Trophoblast cell (in vitro differentiated cells and primary cell): ENCODE measurements at regions not wholly inside any gene's neighbourhood (a gene's known extent, or its start where the extent isn't known, plus 50 kb on each side); places are given as distances from the start of the nearest gene placed in this dataset.

Experiments used
- DNase-seq, 2 donors: peaks; one replicate each; pipeline ENCODE4 v3.0.0-alpha.2; 2016
- H2AFZ ChIP-seq: 2 replicates; pipeline ENCODE4 v1.6.1; 2013; ENCODE audit warnings: low read length, moderate library complexity, mild to moderate bottlenecking; ENCODE audit not compliant: insufficient read depth, poor library complexity
- H2AK5ac ChIP-seq: 2 replicates; pipeline ENCODE4 v1.6.1; 2013; ENCODE audit warnings: mild to moderate bottlenecking, low read length
- H2BK120ac ChIP-seq: 2 replicates; pipeline ENCODE4 v1.6.1; 2013; ENCODE audit warnings: low read length, mild to moderate bottlenecking, moderate library complexity; ENCODE audit not compliant: insufficient read depth, poor library complexity
- H2BK12ac ChIP-seq: 2 replicates; pipeline ENCODE4 v1.6.1; 2013; ENCODE audit warnings: mild to moderate bottlenecking, low read length, moderate library complexity
- H2BK5ac ChIP-seq: 2 replicates; pipeline ENCODE4 v1.6.1; 2013; ENCODE audit warnings: low read length, low read depth, moderate library complexity, mild to moderate bottlenecking; ENCODE audit not compliant: poor library complexity
- H3K14ac ChIP-seq: 2 replicates; pipeline ENCODE4 v1.6.1; 2013; ENCODE audit warnings: mild to moderate bottlenecking, low read length
- H3K18ac ChIP-seq: 2 replicates; pipeline ENCODE4 v1.6.1; 2013; ENCODE audit warnings: mild to moderate bottlenecking, low read length
- H3K23ac ChIP-seq: 2 replicates; pipeline ENCODE4 v1.6.1; 2013; ENCODE audit warnings: low read length
- H3K27ac ChIP-seq: 2 replicates; pipeline ENCODE4 v1.5.1; 2013; ENCODE audit warnings: low read depth, mild to moderate bottlenecking, inconsistent platforms, low read length, moderate library complexity
- H3K27me3 ChIP-seq: 2 replicates; pipeline ENCODE4 v1.6.1; 2013; ENCODE audit warnings: inconsistent platforms, mild to moderate bottlenecking, low read length, moderate library complexity; ENCODE audit not compliant: insufficient read depth
- H3K36me3 ChIP-seq, 2 experiments: 1 replicate in 1 of 2; 2 replicates in 1 of 2; pipeline ENCODE4 v1.6.1; 2013; ENCODE audit warnings: low read length in 2 of 2, mild to moderate bottlenecking in 2 of 2, moderate library complexity in 1 of 2; ENCODE audit not compliant: insufficient read depth in 2 of 2, control insufficient read depth in 1 of 2
- H3K4ac ChIP-seq: 2 replicates; pipeline ENCODE4 v1.6.1; 2013; ENCODE audit warnings: low read depth, mild to moderate bottlenecking, low read length, moderate library complexity
- H3K4me1 ChIP-seq, 2 experiments: 1 replicate in 1 of 2; 2 replicates in 1 of 2; pipeline ENCODE4 v1.6.1; 2013; ENCODE audit warnings: low read length in 2 of 2, mild to moderate bottlenecking in 2 of 2, moderate library complexity in 1 of 2; ENCODE audit not compliant: insufficient read depth in 2 of 2, control insufficient read depth in 1 of 2
- H3K4me2 ChIP-seq: 2 replicates; pipeline ENCODE4 v1.6.1; 2013; ENCODE audit warnings: inconsistent platforms, mild to moderate bottlenecking, low read length, moderate library complexity
- H3K4me3 ChIP-seq: 2 replicates; pipeline ENCODE4 v1.5.1; 2013; ENCODE audit warnings: mild to moderate bottlenecking, low read depth, low read length, inconsistent platforms
- H3K79me1 ChIP-seq: one replicate; pipeline ENCODE4 v1.6.1; 2013; ENCODE audit warnings: low read length
- H3K79me2 ChIP-seq: 2 replicates; pipeline ENCODE4 v1.6.1; 2013; ENCODE audit warnings: low read length, mild to moderate bottlenecking; ENCODE audit not compliant: control insufficient read depth, insufficient read depth, poor library complexity
- H3K9ac ChIP-seq: 2 replicates; pipeline ENCODE4 v1.6.1; 2013; ENCODE audit warnings: mild to moderate bottlenecking, low read length
- H3K9me3 ChIP-seq: 2 replicates; pipeline ENCODE4 v1.6.1; 2013; ENCODE audit warnings: low read depth, mild to moderate bottlenecking, control low read depth, inconsistent platforms, low read length; ENCODE audit not compliant: insufficient read depth
- H4K12ac ChIP-seq: 2 replicates; pipeline ENCODE4 v1.6.1; 2013; ENCODE audit warnings: low read depth, mild to moderate bottlenecking, low read length, moderate library complexity
- H4K8ac ChIP-seq: 2 replicates; pipeline ENCODE4 v1.6.1; 2013; ENCODE audit warnings: low read depth, mild to moderate bottlenecking, low read length, moderate library complexity
- H4K91ac ChIP-seq: one replicate; pipeline ENCODE4 v1.6.1; 2013; ENCODE audit warnings: low read depth, mild to moderate bottlenecking, low read length, moderate library complexity
- WGBS: extraction: QIAGEN DNeasy Blood & Tissue Kit; methylation state at CpG from one replicate; pipeline ENCODE4 v1.1.7; 2013; ENCODE audit warnings: missing lambda C conversion rate; ENCODE audit not compliant: insufficient read length, insufficient coverage; ENCODE audit errors: extremely low coverage; 5-methylcytosine and 5-hydroxymethylcytosine counted together

DNA sequence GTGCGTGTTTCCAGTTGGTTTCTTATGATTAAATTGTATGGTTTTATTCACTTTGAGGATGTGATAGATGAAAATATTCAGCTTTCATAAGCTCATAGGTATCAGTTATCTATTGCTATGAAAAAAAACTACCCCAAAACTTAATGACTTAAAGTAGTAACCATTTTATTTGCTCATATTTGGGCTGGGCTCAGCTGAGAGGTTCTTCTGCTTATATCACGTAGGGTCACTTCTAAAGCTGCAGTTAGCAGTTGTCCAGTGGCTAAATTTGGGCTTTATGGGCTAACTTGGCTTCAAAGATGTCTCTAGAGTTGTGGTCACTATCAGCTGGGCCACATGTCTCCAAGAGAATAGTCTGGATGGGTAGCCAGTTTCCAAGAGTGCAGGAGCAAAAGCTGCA, 206.4 kb upstream of the LYPLAL1 start:
- Histone ChIP-seq H3K4me1 (no peaks in the 10 kb centered on the region), H3K4ac (no peak overlapping the region), H3K79me2 (no peaks in the 10 kb centered on the region), H3K4me2 (no peak overlapping the region), H3K9ac (no peak overlapping the region), H3K79me1 (no peaks in the 10 kb centered on the region), H3K36me3 (no peaks in the 10 kb centered on the region), H4K12ac (no peak overlapping the region), H2BK120ac (no peak overlapping the region), H3K4me3 (no peak overlapping the region), H2BK12ac (peak overlapping the region; percentile 60), H2AK5ac (no peak overlapping the region), H3K23ac (no peak overlapping the region), H3K14ac (no peak overlapping the region), H3K27me3 (no peaks in the 10 kb centered on the region), H4K8ac (no peak overlapping the region), H2AFZ (no peak overlapping the region), H3K18ac (no peak overlapping the region), H4K91ac (no peak overlapping the region), H2BK5ac (no peak overlapping the region), H3K27ac (no peak overlapping the region), H3K9me3 (no peaks in the 10 kb centered on the region)
- DNase-seq: no peak
- no CpG with 5 or more reads among the region's 2 CpGs for WGBS

DNA sequence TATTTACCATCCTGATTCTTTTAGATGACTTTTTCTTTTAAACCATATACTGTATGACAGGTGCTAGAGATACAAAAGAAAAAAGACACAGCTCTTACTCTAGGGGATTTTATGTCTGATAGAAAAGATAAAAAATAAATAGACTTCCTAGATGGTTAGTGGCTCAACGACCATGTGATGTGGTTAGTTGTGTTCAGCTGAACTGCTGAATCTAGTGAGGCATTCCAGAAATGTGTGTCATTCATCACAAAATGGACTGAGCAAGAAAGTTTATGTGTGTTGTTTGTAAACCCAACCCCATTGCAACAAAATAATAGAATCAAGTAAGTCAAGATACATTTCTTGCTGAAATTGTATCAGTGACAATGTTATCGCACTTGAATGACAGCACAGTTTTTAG, 205.8 kb upstream of the LYPLAL1 start:
- no peak overlapping the region for H4K8ac ChIP-seq
- H3K79me2 ChIP-seq: no peaks in the 10 kb centered on the region
- H3K79me1 ChIP-seq: no peaks in the 10 kb centered on the region
- no peak overlapping the region for H3K23ac ChIP-seq
- H2AFZ ChIP-seq: no peak overlapping the region
- no CpG with 5 or more reads among the region's 2 CpGs for WGBS
- no peak overlapping the region for H3K27ac ChIP-seq
- H3K9me3 ChIP-seq: peaks cover 2% of the 10 kb centered on the region
- H3K14ac ChIP-seq: no peak overlapping the region
- H2BK5ac ChIP-seq: no peak overlapping the region
- H3K4me1 ChIP-seq: no peaks in the 10 kb centered on the region
- H3K4me2 ChIP-seq: no peak overlapping the region
- H3K9ac ChIP-seq: no peak overlapping the region
- H2AK5ac ChIP-seq: no peak overlapping the region
- H3K18ac ChIP-seq: no peak overlapping the region
- H3K4ac ChIP-seq: no peak overlapping the region
- H4K91ac ChIP-seq: no peak overlapping the region
- H2BK120ac ChIP-seq: no peak overlapping the region
- H2BK12ac ChIP-seq: no peak overlapping the region
- no peaks in the 10 kb centered on the region for H3K27me3 ChIP-seq
- DNase-seq: no peak
- no peak overlapping the region for H3K4me3 ChIP-seq
- H3K36me3 ChIP-seq: no peaks in the 10 kb centered on the region
- H4K12ac ChIP-seq: no peak overlapping the region

DNA sequence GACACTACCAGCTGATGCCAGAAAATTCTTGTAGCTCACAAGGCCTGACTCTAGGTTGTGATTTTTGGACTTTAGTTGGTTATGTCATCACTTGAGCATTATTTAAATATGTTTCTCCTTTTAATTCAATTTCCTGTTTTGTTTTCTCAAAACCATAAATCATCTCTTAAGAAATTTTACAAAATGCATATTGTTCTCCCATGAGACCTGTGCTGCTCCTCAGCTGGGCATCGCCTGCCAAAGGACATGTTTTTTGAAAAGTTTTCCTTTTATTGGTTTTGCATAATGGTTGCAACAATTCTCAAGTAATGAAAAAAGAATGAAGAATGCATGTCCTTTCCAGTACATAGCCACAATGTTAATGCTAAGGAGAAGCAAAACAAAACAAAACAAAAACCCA, 204.7 kb upstream of the LYPLAL1 start:
- H3K79me1 ChIP-seq: no peaks in the 10 kb centered on the region
- no peak overlapping the region for H2BK12ac ChIP-seq
- H2AFZ ChIP-seq: no peak overlapping the region
- H4K8ac ChIP-seq: no peak overlapping the region
- no peak overlapping the region for H3K23ac ChIP-seq
- no peaks in the 10 kb centered on the region for H3K4me1 ChIP-seq
- H4K12ac ChIP-seq: no peak overlapping the region
- peaks cover 2% of the 10 kb centered on the region for H3K9me3 ChIP-seq
- no peaks in the 10 kb centered on the region for H3K79me2 ChIP-seq
- no peak overlapping the region for H4K91ac ChIP-seq
- no peak overlapping the region for H2BK120ac ChIP-seq
- no peaks in the 10 kb centered on the region for H3K27me3 ChIP-seq
- H3K4me3 ChIP-seq: no peak overlapping the region
- no peak overlapping the region for H3K4ac ChIP-seq
- no peak overlapping the region for H2AK5ac ChIP-seq
- no peak overlapping the region for H3K18ac ChIP-seq
- no CpG with 5 or more reads among the region's 1 CpG for WGBS
- no peak for DNase-seq
- no peak overlapping the region for H3K27ac ChIP-seq
- no peak overlapping the region for H3K14ac ChIP-seq
- no peak overlapping the region for H2BK5ac ChIP-seq
- H3K4me2 ChIP-seq: no peak overlapping the region
- H3K36me3 ChIP-seq: no peaks in the 10 kb centered on the region
- no peak overlapping the region for H3K9ac ChIP-seq

DNA sequence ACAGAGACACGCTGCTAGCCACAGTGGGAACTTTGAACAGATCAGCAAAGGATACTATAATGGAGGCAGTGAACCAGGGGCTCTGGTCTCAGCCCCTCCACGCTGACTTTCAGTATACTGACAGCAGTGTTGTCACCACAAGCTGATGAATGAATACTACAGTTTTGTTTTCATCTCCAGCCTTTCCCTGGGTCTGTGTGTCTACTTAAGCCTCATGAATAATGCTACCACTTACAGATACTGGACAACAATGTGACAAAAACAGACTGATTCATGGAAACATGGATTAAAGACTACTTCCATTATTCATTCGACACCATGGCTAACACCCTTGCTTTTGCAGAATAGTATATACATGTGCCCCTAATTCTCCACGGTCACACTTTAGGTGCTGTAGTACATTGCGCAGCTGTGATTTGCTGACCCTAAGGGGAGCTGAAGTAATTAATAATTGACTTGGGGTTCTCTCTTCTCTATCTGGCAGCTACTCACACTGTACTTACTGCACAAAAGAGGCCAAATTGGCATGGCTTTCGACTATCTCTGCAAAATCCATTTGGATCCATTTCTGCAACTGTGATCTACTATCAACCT, 203.2 kb upstream of the LYPLAL1 start:
- no peaks in the 10 kb centered on the region for H3K36me3 ChIP-seq
- no CpG with 5 or more reads among the region's 6 CpGs for WGBS
- no peak for DNase-seq

More for the DNA sequence above, 203.2 kb upstream of the LYPLAL1 start:
- H2AK5ac ChIP-seq: no peak overlapping the region
- no peak overlapping the region for H3K14ac ChIP-seq
- H3K4me3 ChIP-seq: no peak overlapping the region
- H4K8ac ChIP-seq: no peak overlapping the region
- no peak overlapping the region for H3K4me2 ChIP-seq
- no peak overlapping the region for H3K9ac ChIP-seq
- no peaks in the 10 kb centered on the region for H3K79me1 ChIP-seq
- H4K91ac ChIP-seq: no peak overlapping the region
- H3K23ac ChIP-seq: no peak overlapping the region
- no peaks in the 10 kb centered on the region for H3K79me2 ChIP-seq
- H3K27me3 ChIP-seq: no peaks in the 10 kb centered on the region
- H3K9me3 ChIP-seq: peaks cover 2% of the 10 kb centered on the region
- no peak overlapping the region for H4K12ac ChIP-seq
- H2BK12ac ChIP-seq: no peak overlapping the region
- no peak overlapping the region for H3K18ac ChIP-seq
- no peak overlapping the region for H2BK120ac ChIP-seq
- H3K27ac ChIP-seq: no peak overlapping the region
- no peaks in the 10 kb centered on the region for H3K4me1 ChIP-seq
- no peak overlapping the region for H3K4ac ChIP-seq
- H2BK5ac ChIP-seq: no peak overlapping the region
- no peak overlapping the region for H2AFZ ChIP-seq
